Stimulated activated CD8-positive, alpha-beta memory T cell treated with anti-CD3 and anti-CD28 coated beads, Interleukin-15, amount 100 ng/mL, for 48 hours (primary cell): ENCODE measurements at regions not wholly inside any gene's neighbourhood (a gene's known extent, or its start where the extent isn't known, plus 50 kb on each side); places are given as distances from the start of the nearest gene placed in this dataset.

Experiments
- DNase-seq, 2 donors: peaks; one replicate each; pipeline ENCODE4 v3.0.0-alpha.2; 2020; ENCODE audit warnings: low read depth in 2 of 2

GRCh38 chr11:64457416-64458010, 98.2 kb upstream of the SLC22A11 start:
- DNase-seq = no peak

- DNase-seq = no peak
Measured at GRCh38 chr11:64458997-64459396, 96.7 kb upstream of the SLC22A11 start.

GRCh38 chr11:64459609-64460008, 96.1 kb upstream of the SLC22A11 start:
- DNase-seq = no peak

GRCh38 chr11:64461081-64461480, 94.7 kb upstream of the SLC22A11 start:
- no peak for DNase-seq

- no peak for DNase-seq
Measured at GRCh38 chr11:64466115-64466718, 89.5 kb upstream of the SLC22A11 start.

- no peak for DNase-seq
Measured at GRCh38 chr11:64469288-64469687, 86.5 kb upstream of the SLC22A11 start.

GRCh38 chr11:64472593-64473455, 82.9 kb upstream of the SLC22A11 start:
- DNase-seq = no peak

GRCh38 chr11:64474680-64475079, 81.1 kb upstream of the SLC22A11 start:
- no peak for DNase-seq

- no peak for DNase-seq
Measured at GRCh38 chr11:64475145-64475544, 80.6 kb upstream of the SLC22A11 start.

- DNase-seq = no peak
Measured at GRCh38 chr11:64476881-64477280, 78.9 kb upstream of the SLC22A11 start.

- DNase-seq = no peak
Measured at GRCh38 chr11:64477675-64478074, 78.1 kb upstream of the SLC22A11 start.

GRCh38 chr11:64482588-64482987, 73.2 kb upstream of the SLC22A11 start:
- DNase-seq = no peak

- DNase-seq = no peak
Measured at GRCh38 chr11:64484191-64485022, 71.3 kb upstream of the SLC22A11 start.

GRCh38 chr11:64485074-64485473, 70.7 kb upstream of the SLC22A11 start:
- no peak for DNase-seq

- DNase-seq = peak; percentile 26 to 27
Measured at GRCh38 chr11:64489831-64490441, 65.8 kb upstream of the SLC22A11 start.

- DNase-seq = no peak
Measured at GRCh38 chr11:64490562-64491216, 65.1 kb upstream of the SLC22A11 start.

GRCh38 chr11:64492561-64492960, 63.2 kb upstream of the SLC22A11 start:
- DNase-seq = no peak

GRCh38 chr11:64498136-64498535, 57.6 kb upstream of the SLC22A11 start:
- no peak for DNase-seq

- no peak for DNase-seq
Measured at GRCh38 chr11:64499261-64500004, 56.3 kb upstream of the SLC22A11 start.
